GM12875 (cell line): ENCODE measurements at regions not wholly inside any gene's neighbourhood (a gene's known extent, or its start where the extent isn't known, plus 50 kb on each side); places are given as distances from the start of the nearest gene placed in this dataset.

Experiments
- H3K4me3 ChIP-seq: one replicate; pipeline ENCODE4 v1.5.1; 2011; ENCODE audit warnings: low read depth, low read length, control low read depth
- CTCF ChIP-seq: IDR thresholded peaks from 2 replicates; pipeline ENCODE4 v1.5.1; 2011; ENCODE audit warnings: low read depth, mild to moderate bottlenecking, control low read depth, inconsistent platforms, low read length, moderate library complexity, borderline replicate concordance; ENCODE audit not compliant: insufficient read depth

DNA sequence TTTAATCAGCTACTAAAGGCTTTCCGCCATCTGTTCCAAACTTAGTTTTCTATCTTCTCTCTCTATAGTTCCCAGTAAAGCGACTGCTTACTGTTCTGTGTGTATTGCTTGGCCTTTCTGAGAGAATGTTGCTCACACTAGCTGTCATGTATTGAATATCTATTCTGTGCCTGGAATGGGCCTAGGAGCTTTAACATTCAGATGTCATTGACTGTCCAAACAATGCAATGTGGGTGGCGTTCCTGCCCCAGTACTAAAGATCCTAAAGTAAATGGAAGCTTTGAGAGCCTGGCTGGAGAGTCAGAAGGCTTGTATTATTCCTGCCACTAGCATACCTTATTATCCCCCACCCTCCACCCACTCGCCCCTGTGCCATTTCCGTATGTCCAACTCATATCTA is 163.5 kb downstream of the SDHAF3 start:
- H3K4me3 ChIP-seq, result no peak overlapping the region
- TF ChIP-seq CTCF, result no peak

DNA sequence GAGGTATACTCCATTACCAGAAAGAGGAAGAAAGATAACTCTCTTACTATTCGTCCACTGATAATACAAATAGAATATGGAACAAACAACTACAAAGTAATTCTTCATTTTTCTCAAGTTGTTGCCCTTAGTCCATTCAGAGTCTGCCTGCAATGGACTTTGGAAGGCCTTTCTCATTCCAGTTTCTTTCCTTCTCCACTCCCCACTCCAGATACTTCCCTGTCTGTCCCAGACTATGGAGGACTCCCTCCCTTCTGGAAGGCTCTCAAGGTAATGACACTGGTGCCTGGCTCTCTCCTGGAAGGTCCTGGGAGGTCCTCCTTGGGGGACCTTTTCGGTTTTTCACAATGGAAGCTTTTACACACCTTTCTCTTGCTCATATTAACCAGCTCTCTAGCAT is 167.8 kb downstream of the SDHAF3 start:
- H3K4me3 ChIP-seq, result no peak overlapping the region
- no peak for TF ChIP-seq CTCF

DNA sequence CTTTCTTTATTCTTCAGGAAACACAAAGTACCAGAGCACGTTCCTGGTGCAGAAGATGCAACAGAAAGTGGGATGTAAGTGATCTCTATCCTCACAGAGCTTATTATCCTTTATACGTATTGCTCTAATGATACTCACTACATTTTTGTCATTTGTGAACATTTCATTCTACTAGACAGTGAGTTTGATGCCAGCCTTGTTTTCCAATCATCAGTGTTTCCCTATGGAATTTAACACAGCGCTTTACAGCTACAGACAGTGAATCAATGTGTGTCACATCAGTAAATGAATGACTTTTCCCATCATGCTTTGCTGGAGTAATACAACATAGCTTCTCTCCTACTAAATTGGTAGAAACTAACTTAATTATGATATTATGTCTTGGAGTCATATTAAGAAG is 175.5 kb downstream of the SDHAF3 start:
- TF ChIP-seq CTCF, result no peak
- no peak overlapping the region for H3K4me3 ChIP-seq

- TF ChIP-seq CTCF, result no peak
- no peak overlapping the region for H3K4me3 ChIP-seq
These were observed 181.1 kb downstream of the SDHAF3 start for GRCh38 chr7:97298561-97298960.

DNA sequence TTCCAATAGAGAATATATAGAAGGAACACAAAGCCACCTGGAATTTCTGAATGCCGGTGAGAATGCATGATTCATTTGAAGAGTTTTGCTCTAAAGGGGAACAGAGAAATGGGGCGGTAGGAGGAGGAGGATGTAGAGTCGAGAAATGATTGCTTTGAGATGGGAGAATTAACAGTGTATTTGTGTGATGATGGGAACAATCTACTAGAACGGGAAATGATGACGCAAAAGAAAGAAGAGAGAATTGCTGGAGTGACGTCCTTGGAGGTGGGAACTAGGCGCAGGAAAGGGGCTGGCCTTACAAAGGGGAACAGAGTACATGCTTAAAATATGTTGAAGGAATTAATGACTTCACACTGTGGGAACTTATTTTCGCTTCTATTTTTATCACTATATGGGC is 188.1 kb downstream of the SDHAF3 start:
- no peak overlapping the region for H3K4me3 ChIP-seq
- no peak for TF ChIP-seq CTCF

GRCh38 chr7:97307521-97308108 is 190.1 kb downstream of the SDHAF3 start:
- no peak for TF ChIP-seq CTCF
- no peak overlapping the region for H3K4me3 ChIP-seq

DNA sequence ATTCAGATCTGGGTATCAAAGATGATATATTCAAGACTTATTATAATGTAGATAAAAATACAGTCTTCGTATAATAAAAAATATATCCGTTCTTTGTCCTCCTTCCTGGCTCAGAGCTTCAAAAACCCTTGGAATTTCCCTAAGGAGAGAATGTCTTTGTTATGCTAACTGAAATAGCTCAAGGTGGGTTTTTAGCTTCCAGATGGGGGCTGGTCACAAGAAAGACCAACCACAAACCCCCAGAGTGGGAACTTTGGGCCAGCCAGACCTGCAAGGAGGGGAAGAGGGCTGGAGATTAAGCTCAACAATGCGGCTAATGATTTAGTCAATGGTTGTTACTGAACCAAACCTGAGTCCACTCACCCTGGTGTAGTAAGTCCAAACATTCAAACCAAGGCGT is 196.4 kb downstream of the SDHAF3 start:
- no peak for TF ChIP-seq CTCF
- H3K4me3 ChIP-seq, result no peak overlapping the region
